ENCODE measurements at regions not wholly inside any gene's neighbourhood (a gene's known extent, or its start where the extent isn't known, plus 50 kb on each side); places are given as distances from the start of the nearest gene placed in this dataset.

DNA sequence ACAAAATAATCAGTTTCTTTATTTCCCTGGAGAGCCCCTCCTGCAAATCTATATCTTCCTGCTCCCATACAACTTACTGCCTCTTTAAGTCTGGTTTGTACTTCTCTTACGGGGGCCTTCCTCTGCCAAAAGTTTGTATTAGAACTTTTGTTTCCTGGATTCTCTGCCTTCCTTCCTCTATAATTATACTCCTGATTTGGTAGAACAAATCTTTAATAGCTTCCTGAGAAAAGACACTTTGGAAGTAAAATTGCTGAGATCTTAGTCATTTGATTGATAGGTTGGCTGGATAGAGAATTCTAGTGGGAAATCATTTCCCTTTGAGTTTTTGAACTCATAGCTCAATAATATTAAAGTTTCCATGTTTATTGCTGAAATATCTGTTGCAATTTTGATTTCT, 499.2 kb downstream of the RAB38 start:
- H3K4me3 ChIP-seq (ENCODE audit: low read length in 3 of 3): no peak overlapping the region
- intact Hi-C loops (cut with DNase I): no loop called here
- H3K27me3 ChIP-seq (ENCODE audit: control insufficient read depth, insufficient read depth, low read length): no peaks in the 10 kb centered on the region
- H3K27ac ChIP-seq (ENCODE audit: low read depth in 2 of 2, low read length in 2 of 2): no peak overlapping the region
- DNase-seq: no peak
- no peaks in the 10 kb centered on the region for H3K36me3 ChIP-seq (ENCODE audit: control insufficient read depth in 2 of 3, insufficient read depth in 3 of 3, low read length in 3 of 3)
- FAIRE-seq: no peak
- TF ChIP-seq, protein P1, sequence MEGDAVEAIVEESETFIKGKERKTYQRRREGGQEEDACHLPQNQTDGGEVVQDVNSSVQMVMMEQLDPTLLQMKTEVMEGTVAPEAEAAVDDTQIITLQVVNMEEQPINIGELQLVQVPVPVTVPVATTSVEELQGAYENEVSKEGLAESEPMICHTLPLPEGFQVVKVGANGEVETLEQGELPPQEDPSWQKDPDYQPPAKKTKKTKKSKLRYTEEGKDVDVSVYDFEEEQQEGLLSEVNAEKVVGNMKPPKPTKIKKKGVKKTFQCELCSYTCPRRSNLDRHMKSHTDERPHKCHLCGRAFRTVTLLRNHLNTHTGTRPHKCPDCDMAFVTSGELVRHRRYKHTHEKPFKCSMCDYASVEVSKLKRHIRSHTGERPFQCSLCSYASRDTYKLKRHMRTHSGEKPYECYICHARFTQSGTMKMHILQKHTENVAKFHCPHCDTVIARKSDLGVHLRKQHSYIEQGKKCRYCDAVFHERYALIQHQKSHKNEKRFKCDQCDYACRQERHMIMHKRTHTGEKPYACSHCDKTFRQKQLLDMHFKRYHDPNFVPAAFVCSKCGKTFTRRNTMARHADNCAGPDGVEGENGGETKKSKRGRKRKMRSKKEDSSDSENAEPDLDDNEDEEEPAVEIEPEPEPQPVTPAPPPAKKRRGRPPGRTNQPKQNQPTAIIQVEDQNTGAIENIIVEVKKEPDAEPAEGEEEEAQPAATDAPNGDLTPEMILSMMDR (IDR thresholded peaks at IDR 0.05; ENCODE audit: borderline replicate concordance, extremely low read depth, insufficient read depth): no peak
- no peak overlapping the region for H3K9ac ChIP-seq (ENCODE audit: low read length in 3 of 3)
- H3K4me1 ChIP-seq (ENCODE audit: control insufficient read depth in 2 of 3, insufficient read depth in 2 of 3, low read depth in 1 of 3, low read length in 3 of 3): no peaks in the 10 kb centered on the region
- no peaks in the 10 kb centered on the region for H3K9me3 ChIP-seq (ENCODE audit: control insufficient read depth in 2 of 3, insufficient read depth in 1 of 3, low read length in 3 of 3)

DNA sequence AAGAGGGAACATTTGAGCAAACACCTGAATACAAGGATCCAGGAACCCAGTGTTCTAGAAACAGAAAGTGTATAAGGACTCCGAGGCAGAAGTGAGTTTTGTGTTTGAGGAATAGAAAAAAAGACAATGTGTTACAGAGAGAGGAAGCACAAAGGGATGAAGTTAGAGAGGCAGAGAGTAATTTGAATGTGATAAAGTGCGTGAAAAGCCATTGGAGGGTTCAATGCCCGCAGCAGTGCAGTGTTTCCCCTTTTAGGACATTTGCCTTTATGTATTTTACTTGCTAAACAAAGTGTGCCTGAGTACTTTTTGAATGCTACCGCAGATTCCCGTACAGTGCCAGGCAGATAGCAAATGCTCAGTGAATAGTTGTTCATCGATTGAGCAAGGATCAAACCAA, 508.5 kb downstream of the RAB38 start:
- Histone ChIP-seq H3K27ac (ENCODE audit: low read depth in 2 of 2, low read length in 2 of 2) (no peak overlapping the region), H3K27me3 (ENCODE audit: control insufficient read depth, insufficient read depth, low read length) (no peaks in the 10 kb centered on the region), H3K4me1 (ENCODE audit: control insufficient read depth in 2 of 3, insufficient read depth in 2 of 3, low read depth in 1 of 3, low read length in 3 of 3) (no peaks in the 10 kb centered on the region), H3K36me3 (ENCODE audit: control insufficient read depth in 2 of 3, insufficient read depth in 3 of 3, low read length in 3 of 3) (no peaks in the 10 kb centered on the region), H3K4me3 (ENCODE audit: low read length in 3 of 3) (no peak overlapping the region), H3K9ac (ENCODE audit: low read length in 3 of 3) (no peak overlapping the region), H3K9me3 (ENCODE audit: control insufficient read depth in 2 of 3, insufficient read depth in 1 of 3, low read length in 3 of 3) (no peaks in the 10 kb centered on the region)
- FAIRE-seq (no peak), DNase-seq (no peak)
- intact Hi-C loops (cut with DNase I): no loop called here
- TF ChIP-seq, protein P1 (IDR thresholded peaks at IDR 0.05; ENCODE audit: borderline replicate concordance, extremely low read depth, insufficient read depth): no peak

DNA sequence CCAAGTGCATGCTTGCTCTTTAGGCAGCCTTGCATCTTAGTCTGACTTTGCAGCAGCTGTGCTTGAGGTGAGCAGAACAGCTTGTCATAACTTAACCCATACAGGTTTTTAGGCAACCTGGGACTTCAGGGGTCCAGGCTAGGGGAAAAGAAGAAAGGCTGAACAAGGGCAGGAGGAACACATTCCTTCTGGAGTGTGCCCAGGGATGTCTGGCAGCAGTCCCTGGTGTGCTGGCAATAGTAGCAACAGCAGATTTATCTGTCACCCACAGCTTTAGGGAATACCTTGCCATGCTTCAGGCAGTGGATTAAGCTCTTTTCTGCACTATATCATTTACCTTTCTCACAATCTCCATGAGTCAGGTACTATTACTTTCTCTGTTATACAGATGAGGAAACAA, 513.0 kb downstream of the RAB38 start:
- no peak overlapping the region for H3K4me3 ChIP-seq (ENCODE audit: low read length in 3 of 3)
- H3K9me3 ChIP-seq (ENCODE audit: control insufficient read depth in 2 of 3, insufficient read depth in 1 of 3, low read length in 3 of 3): no peaks in the 10 kb centered on the region
- DNase-seq (no peak), FAIRE-seq (no peak)
- no peak overlapping the region for H3K27ac ChIP-seq (ENCODE audit: low read depth in 2 of 2, low read length in 2 of 2)
- H3K4me1 ChIP-seq (ENCODE audit: control insufficient read depth in 2 of 3, insufficient read depth in 2 of 3, low read depth in 1 of 3, low read length in 3 of 3): no peaks in the 10 kb centered on the region
- H3K36me3 ChIP-seq (ENCODE audit: control insufficient read depth in 2 of 3, insufficient read depth in 3 of 3, low read length in 3 of 3): no peaks in the 10 kb centered on the region
- no peak overlapping the region for H3K9ac ChIP-seq (ENCODE audit: low read length in 3 of 3)
- intact Hi-C loops (cut with DNase I): no loop called here
- no peaks in the 10 kb centered on the region for H3K27me3 ChIP-seq (ENCODE audit: control insufficient read depth, insufficient read depth, low read length)
- TF ChIP-seq, protein P1 (IDR thresholded peaks at IDR 0.05; ENCODE audit: borderline replicate concordance, extremely low read depth, insufficient read depth): no peak

- Histone ChIP-seq H3K4me3 (ENCODE audit: low read length in 3 of 3) (no peak overlapping the region), H3K36me3 (ENCODE audit: control insufficient read depth in 2 of 3, insufficient read depth in 3 of 3, low read length in 3 of 3) (no peaks in the 10 kb centered on the region), H3K9me3 (ENCODE audit: control insufficient read depth in 2 of 3, insufficient read depth in 1 of 3, low read length in 3 of 3) (no peaks in the 10 kb centered on the region), H3K9ac (ENCODE audit: low read length in 3 of 3) (no peak overlapping the region), H3K4me1 (ENCODE audit: control insufficient read depth in 2 of 3, insufficient read depth in 2 of 3, low read depth in 1 of 3, low read length in 3 of 3) (no peaks in the 10 kb centered on the region), H3K27me3 (ENCODE audit: control insufficient read depth, insufficient read depth, low read length) (no peaks in the 10 kb centered on the region), H3K27ac (ENCODE audit: low read depth in 2 of 2, low read length in 2 of 2) (no peak overlapping the region)
- DNase-seq (no peak), FAIRE-seq (no peak)
- TF ChIP-seq, protein P1 (IDR thresholded peaks at IDR 0.05; ENCODE audit: borderline replicate concordance, extremely low read depth, insufficient read depth): no peak
- intact Hi-C loops (cut with DNase I): no loop called here
These were observed 514.1 kb downstream of the RAB38 start for GRCh38 chr11:87660926-87661660.
